Activated CD4-positive, alpha-beta T cell treated with anti-CD3 and anti-CD28 coated beads for 36 hours (primary cell): ENCODE measurements at regions not wholly inside any gene's neighbourhood (a gene's known extent, or its start where the extent isn't known, plus 50 kb on each side); places are given as distances from the start of the nearest gene placed in this dataset.

Source experiments
- ATAC-seq: fragments of 200-7000 bp; cut with Tn5 transposase; one replicate; pipeline ENCODE4 v1.10.0; 2021; ENCODE audit warnings: mild to moderate bottlenecking, moderate library complexity
- CTCF ChIA-PET: fragments of 350-600 bp; sonication (Branson Sonifier 250); formaldehyde crosslinking; loops from one replicate; lab custom pipeline; 2021; ENCODE audit warnings: antibody characterized with exemption; lab: Charles Lee
- POLR2A ChIA-PET: fragments of 350-600 bp; sonication (Branson Sonifier 250); formaldehyde crosslinking; loops from one replicate; lab custom pipeline; 2021; ENCODE audit warnings: antibody characterized with exemption, inconsistent platforms; lab: Charles Lee
- DNase-seq: peaks from one replicate; pipeline ENCODE4 v3.0.0-alpha.2; 2020
- H3K27ac Mint-ChIP-seq: one replicate; pipeline ENCODE4 v1.8.0; 2021; ENCODE audit warnings: mixed read lengths
- H3K27me3 Mint-ChIP-seq: one replicate; pipeline ENCODE4 v1.8.0; 2021; ENCODE audit warnings: mixed read lengths
- H3K36me3 Mint-ChIP-seq: one replicate; pipeline ENCODE4 v1.8.0; 2021; ENCODE audit warnings: low read depth, mixed read lengths
- H3K4me1 Mint-ChIP-seq: one replicate; pipeline ENCODE4 v1.8.0; 2021; ENCODE audit warnings: mixed read lengths
- H3K4me3 Mint-ChIP-seq: one replicate; pipeline ENCODE4 v1.8.0; 2021; ENCODE audit warnings: mild to moderate bottlenecking, moderate library complexity, mixed read lengths
- H3K9me3 Mint-ChIP-seq: one replicate; pipeline ENCODE4 v1.8.0; 2021; ENCODE audit warnings: low read depth, mixed read lengths
- intact Hi-C, 2 experiments: fragments of 100-400 bp; cut with DNase I in 1 of 2; cut with micrococcal nuclease in 1 of 2; formaldehyde crosslinking; loops; one replicate each; pipeline versions ENCODE4 v1.14.2 to v1.15.1; 2022 to 2024; cut with DNase I, micrococcal nuclease

DNA sequence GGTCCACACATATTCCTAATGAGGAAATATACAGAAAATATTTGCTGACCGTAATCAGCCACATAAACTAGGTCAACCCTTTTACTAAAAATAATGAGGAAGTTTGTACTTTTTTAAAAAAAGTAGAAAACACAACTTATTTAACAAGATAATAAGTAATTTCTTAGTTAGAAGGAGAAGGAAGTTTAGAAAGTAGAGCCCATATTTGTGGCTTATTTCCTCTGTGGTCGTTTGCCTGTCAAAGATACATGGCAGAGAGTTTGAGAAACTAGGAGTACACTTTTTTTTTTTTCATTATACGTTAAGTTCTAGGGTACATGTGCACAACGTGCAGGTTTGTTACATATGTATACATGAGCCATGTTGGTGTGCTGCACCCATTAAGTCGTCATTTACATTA, 1205.2 kb upstream of the MIR17HG start:
- ATAC-seq (no peak), DNase-seq (no peak)
- Mint-ChIP-seq H3K27ac (no peak overlapping the region), H3K4me3 (no peak overlapping the region), H3K9me3 (no peaks in the 10 kb centered on the region), H3K27me3 (no peaks in the 10 kb centered on the region), H3K4me1 (no peaks in the 10 kb centered on the region), H3K36me3 (no peaks in the 10 kb centered on the region)
- POLR2A ChIA-PET: no interaction called here
- CTCF ChIA-PET: no interaction called here
- intact Hi-C loops: no loop called here

- H3K4me1 Mint-ChIP-seq: no peaks in the 10 kb centered on the region
- H3K27me3 Mint-ChIP-seq: no peaks in the 10 kb centered on the region
- no peak for DNase-seq
Observed at GRCh38 chr13:90154311-90154960, 1193.1 kb upstream of the MIR17HG start.

DNA sequence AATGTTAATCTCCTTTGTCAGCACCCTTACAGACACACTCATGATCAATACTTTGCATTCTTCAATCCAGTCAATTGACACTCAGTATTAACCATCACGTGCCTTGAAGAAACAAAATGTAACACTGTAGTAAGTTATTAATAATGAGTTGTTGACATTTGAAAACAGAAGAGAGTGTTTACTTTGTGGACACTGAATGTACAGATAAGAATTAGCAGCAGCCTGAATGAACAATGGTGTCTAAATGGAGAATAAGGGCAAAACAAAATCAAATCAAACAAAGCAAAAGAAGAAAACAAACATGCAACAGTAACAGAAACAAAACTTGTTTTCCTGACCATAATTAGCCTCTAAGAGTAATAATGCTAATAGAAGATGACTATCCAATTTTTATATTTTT, 1191.1 kb upstream of the MIR17HG start:
- Mint-ChIP-seq H3K9me3 (peaks cover 10% of the 10 kb centered on the region), H3K36me3 (no peaks in the 10 kb centered on the region), H3K4me1 (no peaks in the 10 kb centered on the region), H3K27me3 (no peaks in the 10 kb centered on the region), H3K27ac (no peak overlapping the region), H3K4me3 (no peak overlapping the region)
- ChIA-PET POLR2A (no interaction called here), CTCF (no interaction called here)
- no peak for DNase-seq
- intact Hi-C loops: no loop called here
- no peak for ATAC-seq

More at GRCh38 chr13:90154311-90154960, 1193.1 kb upstream of the MIR17HG start:
- Mint-ChIP-seq H3K27ac (no peak overlapping the region), H3K9me3 (peaks cover 6% of the 10 kb centered on the region), H3K4me3 (no peak overlapping the region), H3K36me3 (no peaks in the 10 kb centered on the region)
- intact Hi-C loops: no loop called here
- ChIA-PET CTCF (no interaction called here), POLR2A (no interaction called here)
- ATAC-seq: no peak

GRCh38 chr13:90168953-90169352, 1178.5 kb upstream of the MIR17HG start:
- ChIA-PET POLR2A (no interaction called here), CTCF (no interaction called here)
- intact Hi-C loops: no loop called here
- Mint-ChIP-seq H3K27me3 (no peaks in the 10 kb centered on the region), H3K4me3 (no peak overlapping the region), H3K27ac (no peak overlapping the region), H3K36me3 (no peaks in the 10 kb centered on the region), H3K4me1 (no peaks in the 10 kb centered on the region), H3K9me3 (peaks cover 9% of the 10 kb centered on the region)
- DNase-seq (no peak), ATAC-seq (no peak)

GRCh38 chr13:90170208-90170607, 1177.3 kb upstream of the MIR17HG start:
- CTCF ChIA-PET: no interaction called here
- ATAC-seq: no peak
- H3K27ac Mint-ChIP-seq: no peak overlapping the region

GRCh38 chr13:90171649-90172048, 1175.8 kb upstream of the MIR17HG start:
- Mint-ChIP-seq H3K4me1 (no peaks in the 10 kb centered on the region), H3K9me3 (peaks cover 6% of the 10 kb centered on the region), H3K36me3 (no peaks in the 10 kb centered on the region), H3K4me3 (no peak overlapping the region), H3K27me3 (no peaks in the 10 kb centered on the region), H3K27ac (no peak overlapping the region)
- intact Hi-C loops: no loop called here
- no peak for ATAC-seq
- ChIA-PET POLR2A (no interaction called here), CTCF (no interaction called here)
- no peak for DNase-seq

More at GRCh38 chr13:90170208-90170607, 1177.3 kb upstream of the MIR17HG start:
- no peaks in the 10 kb centered on the region for H3K4me1 Mint-ChIP-seq
- POLR2A ChIA-PET: no interaction called here
- DNase-seq: no peak
- no peak overlapping the region for H3K4me3 Mint-ChIP-seq
- intact Hi-C loops: no loop called here
- no peaks in the 10 kb centered on the region for H3K36me3 Mint-ChIP-seq
- peaks cover 6% of the 10 kb centered on the region for H3K9me3 Mint-ChIP-seq
- H3K27me3 Mint-ChIP-seq: no peaks in the 10 kb centered on the region

GRCh38 chr13:90177512-90177911, 1170.0 kb upstream of the MIR17HG start:
- no peak overlapping the region for H3K27ac Mint-ChIP-seq
- CTCF ChIA-PET: no interaction called here

DNA sequence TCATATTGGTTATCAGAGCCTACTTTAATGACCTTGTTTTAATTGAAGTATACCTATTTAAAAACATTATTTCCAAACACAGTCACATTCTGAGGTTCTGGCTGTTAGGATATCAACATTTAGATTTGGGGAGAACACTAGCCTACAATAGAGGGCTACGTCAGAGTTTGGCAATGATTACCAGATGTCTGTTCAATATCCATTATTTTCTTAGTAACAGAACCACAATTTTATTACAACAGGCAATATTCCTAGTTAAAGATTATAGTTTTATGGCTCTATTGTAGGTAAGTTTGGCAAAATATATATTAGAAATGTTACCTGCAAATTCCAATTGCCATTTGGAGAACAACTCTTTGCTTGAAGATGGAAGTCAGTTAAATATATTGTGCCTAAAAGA, 1163.1 kb upstream of the MIR17HG start:
- Mint-ChIP-seq H3K27ac (no peak overlapping the region), H3K4me1 (no peaks in the 10 kb centered on the region), H3K9me3 (peaks cover 5% of the 10 kb centered on the region), H3K4me3 (no peak overlapping the region), H3K36me3 (no peaks in the 10 kb centered on the region), H3K27me3 (no peaks in the 10 kb centered on the region)
- DNase-seq (no peak), ATAC-seq (no peak)
- CTCF ChIA-PET: no interaction called here
- POLR2A ChIA-PET: no interaction called here
- intact Hi-C loops: no loop called here

More at GRCh38 chr13:90177512-90177911, 1170.0 kb upstream of the MIR17HG start:
- ATAC-seq (no peak), DNase-seq (no peak)
- Mint-ChIP-seq H3K36me3 (no peaks in the 10 kb centered on the region), H3K4me1 (no peaks in the 10 kb centered on the region), H3K27me3 (no peaks in the 10 kb centered on the region), H3K4me3 (no peak overlapping the region), H3K9me3 (peaks cover 7% of the 10 kb centered on the region)
- POLR2A ChIA-PET: no interaction called here
- intact Hi-C loops: no loop called here

- no peak for ATAC-seq
- Mint-ChIP-seq H3K4me3 (no peak overlapping the region), H3K27ac (no peak overlapping the region), H3K36me3 (no peaks in the 10 kb centered on the region), H3K4me1 (no peaks in the 10 kb centered on the region), H3K9me3 (no peaks in the 10 kb centered on the region), H3K27me3 (no peaks in the 10 kb centered on the region)
- ChIA-PET CTCF (no interaction called here), POLR2A (no interaction called here)
- intact Hi-C loops: no loop called here
- no peak for DNase-seq
Observed at GRCh38 chr13:90185734-90186133, 1161.8 kb upstream of the MIR17HG start.

GRCh38 chr13:90187478-90188350, 1159.8 kb upstream of the MIR17HG start:
- H3K4me3 Mint-ChIP-seq: no peak overlapping the region
- intact Hi-C loops: no loop called here
- no peak overlapping the region for H3K27ac Mint-ChIP-seq
- H3K36me3 Mint-ChIP-seq: no peaks in the 10 kb centered on the region
- DNase-seq (no peak), ATAC-seq (no peak)
- H3K4me1 Mint-ChIP-seq: no peaks in the 10 kb centered on the region
- POLR2A ChIA-PET: no interaction called here
- no peaks in the 10 kb centered on the region for H3K27me3 Mint-ChIP-seq
- H3K9me3 Mint-ChIP-seq: peaks cover 2% of the 10 kb centered on the region
- CTCF ChIA-PET: no interaction called here

DNA sequence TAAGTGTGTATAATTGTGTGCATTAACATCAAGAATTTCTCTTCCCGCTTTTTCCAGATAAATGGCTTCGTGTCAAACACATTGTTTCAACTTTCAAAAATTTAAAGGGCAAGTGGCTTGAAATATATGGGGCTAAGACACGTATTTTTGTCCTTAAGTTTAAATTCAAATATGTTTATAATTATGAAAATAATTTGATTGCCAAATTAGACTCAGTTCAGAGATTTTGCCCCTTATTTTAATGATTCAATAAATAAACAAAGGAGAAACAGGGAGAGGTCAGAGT, 1159.2 kb upstream of the MIR17HG start:
- CTCF ChIA-PET: no interaction called here
- no peak overlapping the region for H3K4me3 Mint-ChIP-seq
- H3K36me3 Mint-ChIP-seq: no peaks in the 10 kb centered on the region
- H3K27ac Mint-ChIP-seq: no peak overlapping the region
- peaks cover 3% of the 10 kb centered on the region for H3K9me3 Mint-ChIP-seq
- H3K27me3 Mint-ChIP-seq: no peaks in the 10 kb centered on the region
- DNase-seq (no peak), ATAC-seq (no peak)
- no peaks in the 10 kb centered on the region for H3K4me1 Mint-ChIP-seq
- POLR2A ChIA-PET: no interaction called here
- intact Hi-C loops: no loop called here

DNA sequence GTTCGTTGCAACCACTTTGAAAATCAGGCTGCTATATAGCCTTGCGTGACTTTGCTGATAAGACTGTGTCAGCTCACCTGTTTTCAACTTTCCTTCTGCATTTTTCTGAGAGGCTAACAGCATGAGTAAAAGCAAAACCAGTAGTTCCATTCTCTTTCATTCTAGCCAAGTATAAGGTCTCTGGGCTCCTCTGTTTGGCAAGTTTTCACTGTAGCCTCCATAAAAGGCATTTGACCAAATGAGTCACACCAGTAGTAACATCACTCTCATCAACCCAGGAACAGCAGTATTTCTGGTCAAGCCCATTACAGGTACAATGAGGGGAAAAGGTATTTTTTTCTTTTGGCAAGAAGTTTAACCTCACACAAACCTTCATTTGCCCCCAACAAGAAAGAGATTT, 1149.8 kb upstream of the MIR17HG start:
- ChIA-PET POLR2A (no interaction called here), CTCF (no interaction called here)
- DNase-seq (no peak), ATAC-seq (no peak)
- intact Hi-C loops: no loop called here
- no peaks in the 10 kb centered on the region for H3K27me3 Mint-ChIP-seq
- no peaks in the 10 kb centered on the region for H3K36me3 Mint-ChIP-seq
- H3K27ac Mint-ChIP-seq: no peak overlapping the region
- H3K9me3 Mint-ChIP-seq: peaks cover 20% of the 10 kb centered on the region
- H3K4me3 Mint-ChIP-seq: no peak overlapping the region
- H3K4me1 Mint-ChIP-seq: no peaks in the 10 kb centered on the region
